GM13977 (cell line): ENCODE measurements at regions not wholly inside any gene's neighbourhood (a gene's known extent, or its start where the extent isn't known, plus 50 kb on each side); places are given as distances from the start of the nearest gene placed in this dataset.

ENCODE experiments used
- DNase-seq: peaks from one replicate; pipeline ENCODE4 v3.0.0; 2012; ENCODE audit warnings: low spot score
- in situ Hi-C: fragments of 300-500 bp; cut with MboI; formaldehyde crosslinking; loops from one replicate; pipeline ENCODE4 v1.12.0; 2022; ENCODE audit warnings: low sequenced_read_pairs, low pct_unique_long_range_greater_than_20kb, mixed read lengths, inconsistent platforms; ENCODE audit not compliant: unreplicated experiment
- TF ChIP-seq, protein P1 (sequence below): IDR thresholded peaks from 2 replicates; pipeline ENCODE4 v1.5.1; 2012; ENCODE audit warnings: mild to moderate bottlenecking, control low read depth; ENCODE audit not compliant: insufficient read depth; ENCODE audit errors: extremely low read depth, missing control alignments

DNA sequence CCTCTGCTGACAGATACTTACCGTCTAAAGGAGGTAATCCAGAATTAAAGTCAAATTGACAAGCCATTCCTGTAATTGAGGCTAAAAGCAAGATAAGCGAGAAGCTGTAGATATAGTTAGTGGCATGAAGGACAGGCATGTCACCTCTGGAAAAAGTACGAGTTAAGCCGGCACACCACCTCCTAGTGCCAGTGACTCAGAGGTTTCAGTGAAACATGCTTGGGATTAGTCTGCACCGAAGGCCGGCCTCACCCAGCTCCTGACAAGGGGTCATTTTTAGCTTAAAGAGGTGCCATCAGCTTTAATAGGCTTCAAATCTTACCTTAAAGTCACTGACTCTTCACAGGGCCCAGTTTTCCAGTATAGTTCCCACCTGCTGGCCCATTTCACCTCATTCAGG lies 838.0 kb downstream of the UQCRFS1 start:
- in situ Hi-C loops, result no loop called here
- no peak for DNase-seq

DNA sequence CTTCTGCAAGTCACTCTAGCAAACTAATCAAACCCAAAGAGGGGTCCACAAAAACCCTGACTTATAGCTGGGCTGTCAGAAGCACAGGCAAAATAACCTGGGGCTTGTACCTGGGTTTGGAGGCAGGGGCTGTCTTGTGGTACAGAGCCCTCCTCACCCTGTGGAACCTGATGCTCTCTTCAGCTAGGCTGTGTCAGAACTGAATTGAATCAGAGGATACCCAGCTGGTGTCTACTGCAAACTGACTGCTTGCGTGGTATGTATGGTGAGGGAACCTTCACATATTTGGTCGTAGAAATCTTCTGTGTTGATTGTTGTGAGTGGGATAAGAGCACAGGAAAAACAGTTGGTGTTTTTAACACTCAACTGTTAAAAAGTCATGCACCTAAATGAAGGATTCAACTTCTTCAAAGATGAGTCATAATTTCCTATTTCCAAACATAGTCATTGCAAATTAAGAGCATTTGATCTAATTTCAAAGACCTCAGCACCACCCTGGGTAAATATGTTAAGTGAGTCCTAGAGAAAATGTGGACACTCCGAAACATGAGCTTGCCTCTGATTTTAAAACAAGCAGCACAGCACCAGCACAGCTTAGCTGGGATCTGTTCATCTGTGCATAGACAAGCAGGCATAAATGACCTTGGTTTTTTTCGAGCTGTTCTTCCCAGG lies 840.2 kb downstream of the UQCRFS1 start:
- no peak for DNase-seq
- in situ Hi-C loops, result no loop called here
- TF ChIP-seq, protein P1, sequence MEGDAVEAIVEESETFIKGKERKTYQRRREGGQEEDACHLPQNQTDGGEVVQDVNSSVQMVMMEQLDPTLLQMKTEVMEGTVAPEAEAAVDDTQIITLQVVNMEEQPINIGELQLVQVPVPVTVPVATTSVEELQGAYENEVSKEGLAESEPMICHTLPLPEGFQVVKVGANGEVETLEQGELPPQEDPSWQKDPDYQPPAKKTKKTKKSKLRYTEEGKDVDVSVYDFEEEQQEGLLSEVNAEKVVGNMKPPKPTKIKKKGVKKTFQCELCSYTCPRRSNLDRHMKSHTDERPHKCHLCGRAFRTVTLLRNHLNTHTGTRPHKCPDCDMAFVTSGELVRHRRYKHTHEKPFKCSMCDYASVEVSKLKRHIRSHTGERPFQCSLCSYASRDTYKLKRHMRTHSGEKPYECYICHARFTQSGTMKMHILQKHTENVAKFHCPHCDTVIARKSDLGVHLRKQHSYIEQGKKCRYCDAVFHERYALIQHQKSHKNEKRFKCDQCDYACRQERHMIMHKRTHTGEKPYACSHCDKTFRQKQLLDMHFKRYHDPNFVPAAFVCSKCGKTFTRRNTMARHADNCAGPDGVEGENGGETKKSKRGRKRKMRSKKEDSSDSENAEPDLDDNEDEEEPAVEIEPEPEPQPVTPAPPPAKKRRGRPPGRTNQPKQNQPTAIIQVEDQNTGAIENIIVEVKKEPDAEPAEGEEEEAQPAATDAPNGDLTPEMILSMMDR, result no peak

More for the DNA sequence above, 838.0 kb downstream of the UQCRFS1 start:
- TF ChIP-seq, protein P1, result no peak

DNA sequence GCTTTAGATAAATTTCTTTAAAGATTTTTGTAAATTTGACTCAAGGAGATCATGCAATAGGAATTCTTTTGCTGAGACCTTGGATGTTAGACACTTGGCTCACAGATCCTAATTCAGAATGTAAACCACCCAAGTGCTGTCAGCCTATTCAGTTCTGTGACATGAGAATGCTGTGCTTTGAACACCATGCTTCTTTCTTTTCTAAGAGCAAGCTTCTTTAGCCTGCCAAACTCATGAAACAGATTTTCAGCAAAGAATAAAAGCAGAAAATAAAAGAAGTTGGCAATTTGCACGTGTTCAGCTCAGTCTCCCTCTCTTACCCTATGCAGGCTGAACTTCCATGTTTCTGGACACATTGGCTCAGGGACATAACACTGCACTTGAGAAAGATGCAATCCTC lies 845.8 kb downstream of the UQCRFS1 start:
- in situ Hi-C loops, result no loop called here
- DNase-seq, result no peak
- TF ChIP-seq, protein P1, result no peak

DNA sequence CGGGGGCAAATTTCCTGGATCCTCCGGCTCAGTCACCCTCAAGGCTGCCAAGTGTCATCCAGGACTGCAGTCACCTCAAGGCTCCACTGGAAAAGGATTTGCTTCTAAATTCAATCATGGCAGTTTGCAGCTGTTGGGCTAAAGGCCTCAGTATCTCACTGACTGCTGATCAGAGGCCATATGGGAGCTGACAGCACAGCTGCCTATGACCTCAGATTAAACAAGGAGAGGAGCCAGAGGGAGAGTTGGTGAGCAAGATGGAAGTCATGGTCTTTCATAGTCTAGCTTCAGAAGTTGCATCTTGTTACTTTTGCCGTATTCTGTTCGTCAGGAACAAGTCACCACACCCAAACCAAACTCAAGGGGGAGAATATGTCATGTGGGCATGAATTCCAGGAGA lies 849.7 kb downstream of the UQCRFS1 start:
- no peak for DNase-seq
- in situ Hi-C loops, result no loop called here
- TF ChIP-seq, protein P1, result no peak

DNA sequence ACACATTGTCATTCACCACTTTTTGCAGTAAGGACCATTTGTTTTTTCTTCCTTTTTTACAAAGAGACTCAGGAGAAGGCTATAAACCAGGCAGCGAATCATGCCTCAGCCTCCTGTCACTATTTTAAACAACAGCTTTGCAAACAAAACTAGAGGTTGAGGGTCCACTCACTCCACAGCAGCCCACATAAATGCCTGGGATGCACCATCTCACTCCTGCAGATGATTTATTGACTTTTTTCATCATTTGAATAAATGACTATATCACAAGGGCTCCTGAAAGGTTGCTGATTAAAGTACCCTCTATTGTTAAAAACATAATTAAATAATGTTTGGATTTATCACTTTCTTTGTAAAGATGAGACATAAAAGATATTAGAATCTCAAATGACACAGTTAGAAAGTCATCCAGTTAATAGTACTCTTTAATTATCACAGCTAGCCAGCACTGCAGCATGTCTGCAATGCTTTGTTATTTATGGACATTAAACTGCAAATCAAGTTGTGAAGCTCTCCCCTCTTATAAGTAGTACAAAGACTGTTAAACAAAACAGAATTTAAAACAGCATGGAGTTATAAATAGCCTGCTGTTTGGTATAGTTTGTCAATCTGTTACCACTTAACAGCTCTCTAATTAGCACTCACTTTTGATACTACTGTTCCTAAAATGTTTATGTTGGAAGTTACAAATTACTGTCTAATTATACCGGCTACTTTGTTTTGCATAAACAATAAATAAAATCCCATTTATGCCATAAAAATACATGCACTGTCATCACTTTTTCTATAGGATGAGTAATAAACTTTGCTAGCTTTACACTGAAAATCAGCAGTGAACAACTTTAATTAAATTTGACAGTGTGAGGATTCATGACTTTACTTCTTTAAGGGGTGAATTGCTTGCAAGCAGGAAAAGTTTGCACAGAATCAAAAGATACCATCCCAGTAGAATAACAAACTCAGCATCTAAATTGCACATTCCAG lies 853.2 kb downstream of the UQCRFS1 start:
- no peak for DNase-seq
- in situ Hi-C loops, result no loop called here
- TF ChIP-seq, protein P1, result no peak

DNA sequence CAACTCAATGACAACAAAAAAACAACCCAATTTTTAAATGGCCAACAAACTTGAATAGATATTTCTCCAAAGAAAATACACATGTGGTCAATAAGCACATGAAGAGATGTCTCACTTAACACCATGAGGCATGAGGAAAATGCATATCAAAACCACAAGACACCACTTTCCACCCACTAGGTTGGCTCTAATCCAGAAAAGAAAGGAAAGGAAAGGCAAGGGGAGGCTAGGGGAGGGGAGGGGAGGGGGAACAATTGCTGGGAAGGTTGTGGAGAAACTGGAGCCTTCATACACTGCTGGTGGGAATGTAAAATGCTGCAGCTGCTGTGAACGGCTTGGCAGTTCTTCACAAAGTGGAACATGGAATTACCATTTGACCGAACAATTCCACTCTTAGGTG lies 854.3 kb downstream of the UQCRFS1 start:
- in situ Hi-C loops, result no loop called here
- TF ChIP-seq, protein P1, result no peak
- DNase-seq, result no peak
